GM18505 (cell line): ENCODE measurements at regions not wholly inside any gene's neighbourhood (a gene's known extent, or its start where the extent isn't known, plus 50 kb on each side); places are given as distances from the start of the nearest gene placed in this dataset.

Source experiments
- ATAC-seq: cut with Tn5 transposase; IDR thresholded peaks from one replicate; pipeline ENCODE4 v1.9.1; 2021; ENCODE audit not compliant: unreplicated experiment
- POLR2A ChIP-seq: IDR thresholded peaks from 4 replicates; pipeline ENCODE4 v1.6.1; 2011; ENCODE audit warnings: borderline replicate concordance; ENCODE audit not compliant: insufficient read depth, insufficient read length; ENCODE audit errors: extremely low read depth

GRCh38 chr14:38150075-38150474 lies 57.6 kb upstream of the SSTR1 start:
- no peak for ATAC-seq

More at GRCh38 chr14:38150075-38150474, 57.6 kb upstream of the SSTR1 start:
- no peak for TF ChIP-seq POLR2A
